NT2/D1 (cell line): ENCODE measurements at regions not wholly inside any gene's neighbourhood (a gene's known extent, or its start where the extent isn't known, plus 50 kb on each side); places are given as distances from the start of the nearest gene placed in this dataset.

Source experiments
- SUZ12 ChIP-seq: IDR thresholded peaks from 2 replicates; pipeline ENCODE4 v1.6.1; 2011; ENCODE audit not compliant: insufficient read length, insufficient read depth; ENCODE audit errors: extremely low read depth
- YY1 ChIP-seq: IDR thresholded peaks from 2 replicates; pipeline ENCODE4 v1.6.1; 2011; ENCODE audit not compliant: insufficient read length, insufficient read depth

DNA sequence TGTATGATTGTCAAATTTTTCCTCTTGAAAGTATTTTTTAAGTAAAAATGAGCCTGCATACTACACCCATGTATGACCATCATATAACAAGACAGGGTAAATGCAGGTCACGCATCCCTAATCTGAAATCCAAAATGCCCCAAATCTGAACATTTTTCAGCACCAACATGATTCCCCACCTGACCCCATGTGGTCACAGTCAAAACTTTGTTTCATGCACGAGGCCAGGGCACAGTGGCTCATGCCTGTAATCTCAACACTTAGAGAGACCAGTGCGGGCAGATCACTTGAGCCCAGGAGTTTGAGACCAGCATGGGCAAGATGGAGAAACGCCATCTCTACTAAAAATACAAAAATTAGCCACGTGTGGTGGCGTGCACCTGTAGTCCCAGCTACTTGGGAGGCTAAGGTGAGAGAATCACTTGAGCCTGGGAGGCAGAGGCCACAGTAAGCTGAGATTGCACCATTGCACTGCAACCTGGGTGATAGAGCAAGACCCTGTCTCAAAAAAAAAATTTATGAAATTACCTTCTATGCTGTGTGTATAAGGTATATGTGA lies 63.7 kb upstream of the NPAS1 start:
- TF ChIP-seq YY1 (no peak), SUZ12 (no peak)
